ENCODE measurements at regions not wholly inside any gene's neighbourhood (a gene's known extent, or its start where the extent isn't known, plus 50 kb on each side); places are given as distances from the start of the nearest gene placed in this dataset.
A peak's percentile ranks its signal among the peaks of the same experiment; 100 is the strongest.

DNA sequence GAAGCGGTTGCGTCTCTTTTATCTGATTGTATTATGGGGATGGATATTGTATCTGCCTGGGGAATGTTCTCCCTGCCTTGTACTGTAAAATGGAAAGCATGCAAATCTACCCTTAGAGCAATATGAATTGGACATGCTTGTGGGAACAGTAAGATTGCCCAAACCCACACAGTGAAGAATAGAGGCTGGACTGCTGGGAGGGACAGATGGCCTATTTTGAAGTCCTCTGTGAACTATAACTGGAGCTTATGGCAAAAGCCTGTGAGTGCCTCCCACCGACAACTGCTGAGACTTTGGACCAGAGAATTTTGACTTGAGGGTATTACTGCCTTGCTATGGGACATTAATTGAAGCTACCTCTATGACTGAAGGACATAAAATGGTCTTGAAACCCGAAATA lies 168.9 kb downstream of the ERCC6L2 start:
- 90 to 95% (median 93%) methylated on average over 4 of the region's 4 CpGs for WGBS, 4 donors

GRCh38 chr9:96040591-96041461 lies 165.3 kb downstream of the ERCC6L2 start:
- peak overlapping the region in 1 of 12 donors; percentile 37 for H3K27ac ChIP-seq
- TF ChIP-seq, protein P1, sequence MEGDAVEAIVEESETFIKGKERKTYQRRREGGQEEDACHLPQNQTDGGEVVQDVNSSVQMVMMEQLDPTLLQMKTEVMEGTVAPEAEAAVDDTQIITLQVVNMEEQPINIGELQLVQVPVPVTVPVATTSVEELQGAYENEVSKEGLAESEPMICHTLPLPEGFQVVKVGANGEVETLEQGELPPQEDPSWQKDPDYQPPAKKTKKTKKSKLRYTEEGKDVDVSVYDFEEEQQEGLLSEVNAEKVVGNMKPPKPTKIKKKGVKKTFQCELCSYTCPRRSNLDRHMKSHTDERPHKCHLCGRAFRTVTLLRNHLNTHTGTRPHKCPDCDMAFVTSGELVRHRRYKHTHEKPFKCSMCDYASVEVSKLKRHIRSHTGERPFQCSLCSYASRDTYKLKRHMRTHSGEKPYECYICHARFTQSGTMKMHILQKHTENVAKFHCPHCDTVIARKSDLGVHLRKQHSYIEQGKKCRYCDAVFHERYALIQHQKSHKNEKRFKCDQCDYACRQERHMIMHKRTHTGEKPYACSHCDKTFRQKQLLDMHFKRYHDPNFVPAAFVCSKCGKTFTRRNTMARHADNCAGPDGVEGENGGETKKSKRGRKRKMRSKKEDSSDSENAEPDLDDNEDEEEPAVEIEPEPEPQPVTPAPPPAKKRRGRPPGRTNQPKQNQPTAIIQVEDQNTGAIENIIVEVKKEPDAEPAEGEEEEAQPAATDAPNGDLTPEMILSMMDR (IDR thresholded peaks at IDR 0.05), result no peak
- TF ChIP-seq POLR2A (IDR thresholded peaks at IDR 0.05), result no peak

More for the DNA sequence above, 168.9 kb downstream of the ERCC6L2 start:
- no peak for DNase-seq
- Histone ChIP-seq H3K27ac (no peak overlapping the region), H3K9me3 (no peaks in the 10 kb centered on the region), H3K36me3 (no peaks in the 10 kb centered on the region), H3K4me3 (no peak overlapping the region), H3K27me3 (peaks cover 0 to 6% (median 0%) of the 10 kb centered on the region in 9 donors), H3K4me1 (peaks cover 0 to 14% (median 0%) of the 10 kb centered on the region in 12 donors)
- no peak for ATAC-seq
- TF ChIP-seq, protein P1 (IDR thresholded peaks at IDR 0.05), result no peak
- intact Hi-C loops (cut with DNase I), result no loop called here

GRCh38 chr9:96038914-96039313 lies 163.4 kb downstream of the ERCC6L2 start:
- DNase-seq (no peak), ATAC-seq (no peak)
- Histone ChIP-seq H3K36me3 (no peaks in the 10 kb centered on the region), H3K27ac (no peak overlapping the region), H3K4me3 (no peak overlapping the region), H3K4me1 (no peaks in the 10 kb centered on the region), H3K9me3 (peaks cover 0 to 13% (median 3%) of the 10 kb centered on the region in 12 donors), H3K27me3 (no peaks in the 10 kb centered on the region)
- WGBS, 4 donors, result 77 to 98% (median 95%) methylated on average over 6 of the region's 6 CpGs
- TF ChIP-seq, protein P1 (IDR thresholded peaks at IDR 0.05), result no peak
- TF ChIP-seq POLR2A (IDR thresholded peaks at IDR 0.05), result no peak
- intact Hi-C loops (cut with DNase I), result no loop called here

More at GRCh38 chr9:96040591-96041461, 165.3 kb downstream of the ERCC6L2 start:
- Histone ChIP-seq H3K4me1 (no peaks in the 10 kb centered on the region), H3K27me3 (no peaks in the 10 kb centered on the region), H3K9me3 (peaks cover 0 to 13% (median 3%) of the 10 kb centered on the region in 12 donors), H3K4me3 (no peak overlapping the region), H3K36me3 (no peaks in the 10 kb centered on the region)
- DNase-seq (no peak), ATAC-seq (no peak)
- 75 to 80% (median 78%) methylated on average over 21 of the region's 21 CpGs for WGBS, 4 donors
- intact Hi-C loops (cut with DNase I), result no loop called here

GRCh38 chr9:96038271-96038670 lies 162.8 kb downstream of the ERCC6L2 start:
- 81 to 96% (median 93%) methylated on average over 7 of the region's 7 CpGs for WGBS, 4 donors
- H3K36me3 ChIP-seq, result no peaks in the 10 kb centered on the region
- H3K4me1 ChIP-seq, result no peaks in the 10 kb centered on the region
- TF ChIP-seq, protein P1 (IDR thresholded peaks at IDR 0.05), result no peak
- no peak for TF ChIP-seq POLR2A (IDR thresholded peaks at IDR 0.05)
- H3K9me3 ChIP-seq, result peaks cover 0 to 13% (median 3%) of the 10 kb centered on the region in 12 donors
- intact Hi-C loops (cut with DNase I), result no loop called here
- ATAC-seq (no peak), DNase-seq (no peak)
- no peak overlapping the region for H3K27ac ChIP-seq
- no peaks in the 10 kb centered on the region for H3K27me3 ChIP-seq
- no peak overlapping the region for H3K4me3 ChIP-seq
